ENCODE measurements at regions not wholly inside any gene's neighbourhood (a gene's known extent, or its start where the extent isn't known, plus 50 kb on each side); places are given as distances from the start of the nearest gene placed in this dataset.

- TF ChIP-seq GATA2 (IDR thresholded peaks at IDR 0.05; ENCODE audit: low read depth, low read length) (no peak), GATA3 (IDR thresholded peaks at IDR 0.05; ENCODE audit: low read depth, low read length) (no peak)
These were observed 152.3 kb downstream of the SNX18 start for GRCh38 chr5:54669845-54670244.

GRCh38 chr5:54669285-54669684, 151.7 kb downstream of the SNX18 start:
- no peak for TF ChIP-seq GATA3 (IDR thresholded peaks at IDR 0.05; ENCODE audit: low read depth, low read length)
- TF ChIP-seq GATA2 (IDR thresholded peaks at IDR 0.05; ENCODE audit: low read depth, low read length), result no peak

GRCh38 chr5:54668096-54668495, 150.5 kb downstream of the SNX18 start:
- TF ChIP-seq GATA3 (IDR thresholded peaks at IDR 0.05; ENCODE audit: low read depth, low read length) (no peak), GATA2 (IDR thresholded peaks at IDR 0.05; ENCODE audit: low read depth, low read length) (no peak)

DNA sequence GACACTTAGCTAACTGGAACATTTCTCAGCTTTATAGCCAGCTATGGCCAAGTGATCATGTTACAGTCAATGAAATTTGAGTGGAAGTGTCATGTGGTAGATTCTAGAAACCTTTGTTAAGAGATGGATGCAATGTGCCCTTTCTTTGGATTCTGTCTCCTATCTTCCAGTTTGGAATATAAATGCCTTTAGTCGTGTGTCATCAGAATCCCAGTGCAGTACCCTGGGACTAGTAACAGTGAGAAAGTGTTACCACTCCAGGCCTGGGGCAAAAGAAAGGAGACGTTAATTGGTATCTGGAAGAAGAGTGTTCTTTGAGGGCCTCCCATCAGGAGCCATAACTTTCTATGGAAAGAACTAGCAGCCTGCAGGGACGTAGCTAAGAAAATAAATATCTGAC, 149.6 kb downstream of the SNX18 start:
- TF ChIP-seq GATA2 (IDR thresholded peaks at IDR 0.05; ENCODE audit: low read depth, low read length) (no peak), GATA3 (IDR thresholded peaks at IDR 0.05; ENCODE audit: low read depth, low read length) (no peak)

DNA sequence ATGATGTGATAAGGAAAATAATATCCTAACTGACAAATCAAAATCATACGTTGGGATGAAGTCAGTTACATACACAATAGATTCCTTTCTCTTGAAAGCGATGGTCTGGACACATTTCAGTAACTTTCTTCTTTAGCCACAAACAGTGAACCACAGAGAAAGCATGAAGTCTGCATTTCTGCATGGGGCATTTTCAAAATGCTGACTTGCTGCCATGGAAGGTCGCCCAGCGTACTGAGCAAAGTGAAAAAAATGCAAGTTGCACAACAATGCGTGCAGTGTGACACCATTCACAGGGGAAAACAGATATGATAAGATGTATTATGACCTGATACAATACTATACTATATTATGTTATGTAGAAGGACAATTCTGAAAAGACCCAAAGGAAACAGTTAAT, 146.3 kb downstream of the SNX18 start:
- TF ChIP-seq GATA3 (IDR thresholded peaks at IDR 0.05; ENCODE audit: low read depth, low read length), result no peak

DNA sequence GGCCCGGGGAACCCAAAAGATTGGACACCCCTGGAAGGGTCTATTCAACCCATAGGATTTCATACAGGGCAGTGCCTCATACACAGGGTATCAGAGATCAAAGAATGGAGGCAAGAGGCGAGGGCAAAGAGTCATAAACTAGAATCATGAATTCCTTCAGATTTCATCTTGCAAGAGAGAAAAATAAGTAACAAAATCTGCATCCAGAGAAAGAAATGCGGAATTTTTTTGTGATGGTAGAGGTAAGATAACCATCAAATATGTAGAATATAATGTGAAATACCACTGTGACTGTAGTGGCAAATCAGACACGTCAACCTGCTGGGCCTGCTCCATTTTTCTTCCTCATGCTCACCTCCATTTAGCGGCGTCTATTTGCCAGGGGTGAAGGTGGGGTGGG, 143.6 kb downstream of the SNX18 start:
- TF ChIP-seq GATA2 (IDR thresholded peaks at IDR 0.05; ENCODE audit: low read depth, low read length), result no peak
- TF ChIP-seq GATA3 (IDR thresholded peaks at IDR 0.05; ENCODE audit: low read depth, low read length), result no peak

GRCh38 chr5:54659700-54660131, 142.2 kb downstream of the SNX18 start:
- TF ChIP-seq GATA3 (IDR thresholded peaks at IDR 0.05; ENCODE audit: low read depth, low read length) (no peak), GATA2 (IDR thresholded peaks at IDR 0.05; ENCODE audit: low read depth, low read length) (no peak)

GRCh38 chr5:54658010-54658409, 140.5 kb downstream of the SNX18 start:
- TF ChIP-seq GATA3 (IDR thresholded peaks at IDR 0.05; ENCODE audit: low read depth, low read length) (no peak), GATA2 (IDR thresholded peaks at IDR 0.05; ENCODE audit: low read depth, low read length) (no peak)

- TF ChIP-seq GATA3 (IDR thresholded peaks at IDR 0.05; ENCODE audit: low read depth, low read length), result no peak
- TF ChIP-seq GATA2 (IDR thresholded peaks at IDR 0.05; ENCODE audit: low read depth, low read length), result no peak
These were observed 138.7 kb downstream of the SNX18 start for GRCh38 chr5:54656261-54656728.

- TF ChIP-seq GATA3 (IDR thresholded peaks at IDR 0.05; ENCODE audit: low read depth, low read length) (no peak), GATA2 (IDR thresholded peaks at IDR 0.05; ENCODE audit: low read depth, low read length) (no peak)
These were observed 138.2 kb downstream of the SNX18 start for GRCh38 chr5:54655761-54656160.

DNA sequence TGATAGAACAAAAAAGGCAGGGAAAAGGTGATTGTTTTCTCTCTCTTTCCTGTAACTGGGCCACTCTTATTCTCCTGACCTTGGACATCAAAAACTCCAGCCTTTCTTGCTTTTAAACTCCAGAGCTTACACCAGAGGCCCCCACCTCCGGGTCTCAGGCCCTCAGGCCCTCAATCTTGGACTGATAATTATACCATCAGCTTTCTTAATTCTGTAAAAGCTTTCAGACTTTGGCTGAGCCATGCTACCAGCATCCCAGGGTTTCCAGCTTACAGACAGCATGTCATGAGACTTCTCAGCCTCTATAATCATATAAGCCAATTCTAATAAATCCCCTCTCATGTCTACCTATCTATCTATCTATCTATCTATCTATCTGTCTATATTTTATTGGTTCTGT, 137.7 kb downstream of the SNX18 start:
- TF ChIP-seq GATA2 (IDR thresholded peaks at IDR 0.05; ENCODE audit: low read depth, low read length) (no peak), GATA3 (IDR thresholded peaks at IDR 0.05; ENCODE audit: low read depth, low read length) (no peak)

GRCh38 chr5:54653956-54654614, 136.5 kb downstream of the SNX18 start:
- TF ChIP-seq GATA2 (IDR thresholded peaks at IDR 0.05; ENCODE audit: low read depth, low read length), result no peak
- TF ChIP-seq GATA3 (IDR thresholded peaks at IDR 0.05; ENCODE audit: low read depth, low read length), result no peak

GRCh38 chr5:54651482-54652076, 134.0 kb downstream of the SNX18 start:
- TF ChIP-seq GATA3 (IDR thresholded peaks at IDR 0.05; ENCODE audit: low read depth, low read length), result no peak
- TF ChIP-seq GATA2 (IDR thresholded peaks at IDR 0.05; ENCODE audit: low read depth, low read length), result no peak

GRCh38 chr5:54649041-54649504, 131.5 kb downstream of the SNX18 start:
- TF ChIP-seq GATA2 (IDR thresholded peaks at IDR 0.05; ENCODE audit: low read depth, low read length), result no peak
- TF ChIP-seq GATA3 (IDR thresholded peaks at IDR 0.05; ENCODE audit: low read depth, low read length), result no peak

DNA sequence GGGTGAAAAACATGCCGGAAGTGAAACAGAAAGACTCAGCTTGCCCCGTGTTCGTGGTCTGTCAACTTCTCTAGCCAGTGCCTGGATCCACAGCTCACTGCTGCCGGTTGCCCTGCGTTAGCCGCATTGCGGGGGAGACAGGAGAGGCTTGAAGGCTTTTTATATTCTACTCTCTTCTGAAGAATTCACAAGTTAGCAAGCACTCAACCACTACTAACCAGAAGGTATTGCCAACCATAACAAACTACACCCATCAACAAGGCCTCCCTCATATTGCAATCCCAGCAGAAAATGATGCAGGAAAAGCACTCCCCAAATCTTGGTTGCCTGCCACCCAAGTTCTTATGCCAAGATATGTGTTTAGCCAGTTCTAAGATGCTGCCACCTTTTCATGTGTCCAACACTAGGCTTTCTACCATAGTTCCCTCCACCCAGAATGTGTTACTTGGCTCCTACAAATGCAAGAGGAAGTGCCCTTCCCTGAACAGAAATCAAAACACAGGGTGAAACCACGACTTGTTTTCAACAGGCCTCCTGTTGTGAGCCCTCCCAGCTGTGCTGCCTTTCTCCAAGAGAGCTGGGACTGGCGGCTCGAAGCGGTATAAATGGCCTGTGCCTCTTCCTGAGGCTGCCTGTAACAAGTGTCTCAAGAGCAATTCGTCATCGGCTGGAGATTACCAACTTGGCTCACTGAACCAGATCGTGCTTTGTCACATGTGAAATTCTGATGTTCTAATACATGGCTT, 129.0 kb downstream of the SNX18 start:
- TF ChIP-seq GATA3 (IDR thresholded peaks at IDR 0.05; ENCODE audit: low read depth, low read length), result no peak
- no peak for TF ChIP-seq GATA2 (IDR thresholded peaks at IDR 0.05; ENCODE audit: low read depth, low read length)
